GM18507 (cell line): ENCODE measurements at regions not wholly inside any gene's neighbourhood (a gene's known extent, or its start where the extent isn't known, plus 50 kb on each side); places are given as distances from the start of the nearest gene placed in this dataset.
A peak's percentile ranks its signal among the peaks of the same experiment; 100 is the strongest.

Experiments used
- DNase-seq: peaks from one replicate; pipeline ENCODE4 v3.0.0; 2011; ENCODE audit warnings: low read depth; ENCODE audit not compliant: insufficient read length; ENCODE audit errors: extremely low spot score
- FAIRE-seq: peaks from 2 replicates; lab custom pipeline; 2011; peaks lifted over from hg19 to GRCh38; lab: Jason Lieb, UNC

DNA sequence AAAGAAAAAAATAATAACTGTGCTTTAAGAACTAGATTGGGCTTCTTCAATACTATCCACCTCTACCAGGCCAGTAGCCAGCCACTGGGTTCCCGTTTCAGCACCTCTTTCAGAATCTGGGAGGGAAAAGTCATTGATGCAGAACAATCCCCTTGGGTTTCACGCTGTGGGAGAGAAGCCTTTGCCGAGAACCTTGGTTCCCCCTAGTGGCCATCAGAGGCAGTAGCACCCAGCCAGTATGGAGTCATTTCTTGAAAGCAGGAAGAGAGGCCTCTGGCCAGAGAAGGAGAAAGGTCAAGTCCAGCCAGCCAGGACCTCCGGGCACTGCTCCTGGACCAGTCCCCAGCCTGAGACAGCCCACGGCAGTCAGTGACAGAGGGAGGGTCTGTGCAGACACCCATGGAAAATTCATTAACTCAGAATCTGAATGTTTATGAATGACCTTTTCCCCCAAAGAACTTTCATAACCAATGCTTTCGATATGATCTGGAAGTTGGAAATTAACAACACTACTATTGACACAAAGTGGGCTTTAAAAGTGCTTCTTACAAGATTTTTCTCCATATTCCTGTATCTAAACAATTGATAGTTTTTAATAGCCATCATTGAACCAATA lies 51.2 kb upstream of the CDH5 start:
- DNase-seq (peak; percentile 65), FAIRE-seq (peak; percentile 89)

- no peak for DNase-seq
- FAIRE-seq, result no peak
Observed at GRCh38 chr16:66311306-66311705, 55.2 kb upstream of the CDH5 start.

GRCh38 chr16:66309215-66309807 lies 57.2 kb upstream of the CDH5 start:
- DNase-seq (no peak), FAIRE-seq (no peak)

DNA sequence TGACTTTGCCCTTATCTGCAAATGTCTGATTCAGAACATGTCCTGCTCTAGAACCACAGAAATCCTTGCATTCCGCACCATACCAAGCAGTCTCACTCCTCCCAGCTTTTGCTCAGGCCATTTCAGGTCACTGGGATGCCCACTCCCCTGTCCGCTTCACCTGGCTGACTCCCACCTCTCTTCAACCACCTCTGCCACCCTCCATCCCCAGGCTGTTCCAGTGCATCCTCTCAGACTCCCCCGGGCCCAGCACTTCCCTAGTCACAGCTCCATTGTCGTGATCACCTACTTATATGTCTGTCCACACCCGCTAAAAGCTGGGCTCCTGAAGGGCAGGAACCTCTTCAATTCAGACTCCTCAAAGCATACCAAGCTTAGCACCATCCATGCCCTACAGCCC lies 58.4 kb upstream of the CDH5 start:
- FAIRE-seq, result no peak
- no peak for DNase-seq

- DNase-seq (no peak), FAIRE-seq (no peak)
Observed at GRCh38 chr16:66306366-66307150, 59.9 kb upstream of the CDH5 start.

DNA sequence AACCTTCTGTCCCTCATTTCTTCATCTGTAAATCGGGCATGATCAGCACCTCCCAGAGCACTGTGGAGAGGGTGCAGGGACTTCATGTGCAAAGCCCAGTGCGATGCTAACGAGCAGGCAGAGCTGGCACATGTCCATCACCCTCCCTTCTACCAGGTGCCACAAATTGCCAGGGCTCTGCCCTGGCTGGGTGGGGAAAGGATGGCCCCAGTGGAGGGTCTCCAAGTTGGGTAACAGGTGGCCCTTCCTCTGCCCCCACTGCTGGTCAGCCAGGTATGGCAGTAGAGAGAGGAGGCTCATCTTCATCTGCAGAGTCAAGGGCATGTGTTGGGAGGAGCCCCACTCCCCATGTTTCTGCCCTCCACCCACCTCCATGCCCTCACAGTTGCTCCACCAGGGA lies 61.5 kb upstream of the CDH5 start:
- DNase-seq (no peak), FAIRE-seq (no peak)

GRCh38 chr16:66304151-66304550 lies 62.3 kb upstream of the CDH5 start:
- FAIRE-seq, result no peak
- DNase-seq, result no peak

DNA sequence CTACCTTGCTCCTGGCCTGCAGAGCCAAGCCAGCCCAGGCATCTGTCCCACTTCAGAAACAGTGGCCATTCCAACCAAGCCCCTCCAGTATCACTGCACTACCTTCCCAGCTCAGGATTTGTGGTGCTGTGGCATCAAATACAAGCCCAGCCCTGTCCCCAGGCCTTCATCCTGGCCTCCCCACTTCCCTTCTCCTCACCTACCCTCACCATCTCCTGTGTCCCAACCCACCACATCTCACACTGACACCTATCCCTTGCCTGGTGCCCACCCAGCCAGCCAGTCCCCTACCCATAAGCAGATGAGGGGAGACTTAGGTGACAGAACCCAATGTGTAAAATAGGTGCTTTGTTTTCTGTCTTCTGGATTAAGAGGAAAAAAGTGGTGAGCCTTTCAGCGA lies 66.0 kb upstream of the CDH5 start:
- no peak for DNase-seq
- FAIRE-seq, result no peak

- DNase-seq (no peak), FAIRE-seq (no peak)
Observed at GRCh38 chr16:66300037-66300436, 66.5 kb upstream of the CDH5 start.

GRCh38 chr16:66299349-66299748 lies 67.1 kb upstream of the CDH5 start:
- FAIRE-seq (no peak), DNase-seq (no peak)

GRCh38 chr16:66298571-66299120 lies 67.8 kb upstream of the CDH5 start:
- FAIRE-seq (no peak), DNase-seq (no peak)

DNA sequence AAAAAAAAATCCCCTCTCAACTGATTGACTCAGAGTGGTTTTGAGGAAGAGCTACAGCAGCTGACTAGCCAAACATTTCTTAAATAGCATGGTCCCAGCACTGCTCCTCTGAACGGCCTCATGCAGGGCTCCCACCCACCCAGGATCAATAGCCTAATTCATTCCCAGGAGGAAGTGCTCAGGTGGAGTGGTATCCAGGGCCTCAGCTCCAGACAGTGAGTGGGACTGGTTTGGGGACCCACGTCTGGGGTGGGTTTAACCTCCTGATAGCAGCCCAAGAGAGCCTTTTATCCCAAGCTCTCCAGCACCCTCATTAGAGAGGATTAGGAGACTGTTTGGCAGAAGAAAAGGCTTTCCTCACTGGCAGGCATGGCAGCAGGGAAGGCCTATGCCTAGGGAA lies 68.5 kb upstream of the CDH5 start:
- FAIRE-seq (no peak), DNase-seq (no peak)

DNA sequence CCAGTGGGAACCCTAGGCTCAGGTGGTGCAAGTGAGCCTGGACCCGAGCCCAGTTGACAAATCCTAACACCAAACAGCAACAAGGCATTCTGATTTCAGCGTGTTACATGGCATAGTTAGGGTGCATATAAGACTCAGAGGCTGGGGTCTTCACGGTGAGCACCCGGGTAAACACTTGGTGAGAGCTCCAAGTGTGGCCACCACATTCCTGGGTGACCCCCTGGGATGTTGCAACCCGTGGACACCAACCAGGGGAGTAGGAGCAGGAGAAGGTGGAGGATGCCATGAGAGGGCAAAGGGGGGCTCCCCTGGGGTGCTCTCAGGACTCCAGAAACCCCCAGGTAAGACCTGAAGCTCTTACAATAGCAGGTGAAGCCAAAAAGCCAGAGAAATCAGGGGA lies 69.9 kb upstream of the CDH5 start:
- DNase-seq, result no peak
- no peak for FAIRE-seq

GRCh38 chr16:66295761-66296546 lies 70.5 kb upstream of the CDH5 start:
- DNase-seq, result no peak
- FAIRE-seq, result no peak

- FAIRE-seq, result no peak
Observed at GRCh38 chr16:66295213-66295612, 71.3 kb upstream of the CDH5 start.

GRCh38 chr16:66294507-66294906 lies 72.0 kb upstream of the CDH5 start:
- FAIRE-seq (no peak), DNase-seq (no peak)

More at GRCh38 chr16:66295213-66295612, 71.3 kb upstream of the CDH5 start:
- no peak for DNase-seq

DNA sequence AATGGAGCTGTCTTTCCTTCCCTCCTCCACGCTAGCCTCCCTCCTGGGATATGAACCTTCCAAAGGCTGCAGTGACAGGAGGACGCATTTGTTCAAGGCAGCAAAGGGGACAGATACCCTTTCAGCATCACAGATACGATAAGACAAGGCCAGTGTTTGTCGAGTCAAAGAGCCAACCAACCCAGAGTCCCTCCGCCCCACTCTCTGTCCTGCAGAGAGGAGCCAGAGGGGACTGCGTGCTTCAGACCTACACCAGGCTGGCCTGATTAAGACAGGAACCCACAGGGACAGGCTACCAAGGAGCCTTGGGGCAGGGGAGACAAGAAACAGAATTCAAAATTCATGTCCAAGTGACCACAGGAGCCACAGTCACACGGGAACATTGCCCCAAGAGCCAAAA lies 72.6 kb upstream of the CDH5 start:
- FAIRE-seq, result no peak
- DNase-seq, result no peak

DNA sequence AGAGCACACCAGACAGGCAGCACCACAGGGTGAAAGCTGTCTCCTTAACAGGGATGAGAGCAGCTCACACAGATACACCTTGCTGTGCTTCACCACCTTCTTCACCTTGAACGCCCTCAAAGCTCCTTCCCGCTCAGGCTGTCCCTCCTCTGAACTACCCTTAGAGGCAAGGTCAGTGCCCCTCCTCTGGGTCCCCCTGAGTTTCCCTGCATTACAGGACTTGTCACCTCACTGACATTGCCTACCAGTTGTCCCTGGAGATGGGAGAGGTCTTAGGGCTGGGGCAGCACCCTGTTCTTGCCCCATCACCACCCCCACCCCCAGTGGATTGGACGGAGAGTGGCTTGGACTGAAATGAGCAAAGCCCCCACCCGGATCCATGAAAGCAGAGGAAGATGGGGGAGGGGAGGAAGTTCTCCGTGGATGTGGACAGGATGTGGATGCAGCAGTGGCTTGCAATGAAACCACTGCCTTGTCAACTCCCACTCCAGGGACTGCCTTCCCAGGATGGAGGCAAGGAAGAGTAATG lies 73.2 kb upstream of the CDH5 start:
- DNase-seq (no peak), FAIRE-seq (no peak)

- DNase-seq (no peak), FAIRE-seq (no peak)
Observed at GRCh38 chr16:66292241-66292935, 74.1 kb upstream of the CDH5 start.
